ENCODE measurements at regions not wholly inside any gene's neighbourhood (a gene's known extent, or its start where the extent isn't known, plus 50 kb on each side); places are given as distances from the start of the nearest gene placed in this dataset.
"Not testable (repeated sequence)": the region's sequence is repeated elsewhere in the genome, so short reads cannot be mapped to it uniquely, and the experiment has no call there.

GRCh38 chr6:81562169-81562568 lies 190.3 kb downstream of the TENT5A start:
- Mint-ChIP-seq H3K4me1 (ENCODE audit: low read depth) (no peaks in the 10 kb centered on the region), H3K27me3 (no peaks in the 10 kb centered on the region), H3K4me3 (no peak overlapping the region), H3K9me3 (no peaks in the 10 kb centered on the region), H3K27ac (no peak overlapping the region), H3K36me3 (ENCODE audit: low read depth) (no peaks in the 10 kb centered on the region)
- no peak for DNase-seq

- H3K4me3 Mint-ChIP-seq, result no peak overlapping the region
- H3K36me3 Mint-ChIP-seq (ENCODE audit: low read depth), result no peaks in the 10 kb centered on the region
- no peaks in the 10 kb centered on the region for H3K4me1 Mint-ChIP-seq (ENCODE audit: low read depth)
- H3K27ac Mint-ChIP-seq, result no peak overlapping the region
- no peaks in the 10 kb centered on the region for H3K9me3 Mint-ChIP-seq
- H3K27me3 Mint-ChIP-seq, result no peaks in the 10 kb centered on the region
- no peak for DNase-seq
Observed at GRCh38 chr6:81561731-81562130, 190.8 kb downstream of the TENT5A start.

GRCh38 chr6:81561071-81561564 lies 191.4 kb downstream of the TENT5A start:
- DNase-seq, result no peak
- Mint-ChIP-seq H3K4me1 (ENCODE audit: low read depth) (no peaks in the 10 kb centered on the region), H3K36me3 (ENCODE audit: low read depth) (no peaks in the 10 kb centered on the region), H3K9me3 (no peaks in the 10 kb centered on the region), H3K4me3 (no peak overlapping the region), H3K27ac (no peak overlapping the region), H3K27me3 (no peaks in the 10 kb centered on the region)

GRCh38 chr6:81557811-81558210 lies 194.7 kb downstream of the TENT5A start:
- H3K36me3 Mint-ChIP-seq (ENCODE audit: low read depth), result no peaks in the 10 kb centered on the region
- H3K9me3 Mint-ChIP-seq, result peaks cover 3% of the 10 kb centered on the region
- no peak overlapping the region for H3K27ac Mint-ChIP-seq
- H3K4me3 Mint-ChIP-seq, result no peak overlapping the region
- no peaks in the 10 kb centered on the region for H3K4me1 Mint-ChIP-seq (ENCODE audit: low read depth)
- DNase-seq, result no peak
- H3K27me3 Mint-ChIP-seq, result no peaks in the 10 kb centered on the region

- Mint-ChIP-seq H3K27ac (no peak overlapping the region), H3K9me3 (peaks cover 6% of the 10 kb centered on the region), H3K27me3 (no peaks in the 10 kb centered on the region), H3K4me1 (ENCODE audit: low read depth) (no peaks in the 10 kb centered on the region), H3K36me3 (ENCODE audit: low read depth) (no peaks in the 10 kb centered on the region), H3K4me3 (no peak overlapping the region)
- DNase-seq, result no peak
Observed at GRCh38 chr6:81556551-81556950, 195.9 kb downstream of the TENT5A start.

GRCh38 chr6:81553216-81553615 lies 199.3 kb downstream of the TENT5A start:
- peaks cover 13% of the 10 kb centered on the region for H3K9me3 Mint-ChIP-seq

GRCh38 chr6:81552644-81553043 lies 199.8 kb downstream of the TENT5A start:
- H3K27ac Mint-ChIP-seq, result no peak overlapping the region
- H3K27me3 Mint-ChIP-seq, result no peaks in the 10 kb centered on the region
- DNase-seq, result no peak
- no peaks in the 10 kb centered on the region for H3K4me1 Mint-ChIP-seq (ENCODE audit: low read depth)
- no peak overlapping the region for H3K4me3 Mint-ChIP-seq
- H3K9me3 Mint-ChIP-seq, result peaks cover 13% of the 10 kb centered on the region
- no peaks in the 10 kb centered on the region for H3K36me3 Mint-ChIP-seq (ENCODE audit: low read depth)

More at GRCh38 chr6:81553216-81553615, 199.3 kb downstream of the TENT5A start:
- Mint-ChIP-seq H3K4me1 (ENCODE audit: low read depth) (no peaks in the 10 kb centered on the region), H3K4me3 (no peak overlapping the region), H3K36me3 (ENCODE audit: low read depth) (no peaks in the 10 kb centered on the region), H3K27me3 (no peaks in the 10 kb centered on the region), H3K27ac (no peak overlapping the region)
- DNase-seq, result no peak

- Mint-ChIP-seq H3K36me3 (ENCODE audit: low read depth) (no peaks in the 10 kb centered on the region), H3K4me1 (ENCODE audit: low read depth) (no peaks in the 10 kb centered on the region), H3K27ac (no peak overlapping the region), H3K9me3 (peaks cover 15% of the 10 kb centered on the region), H3K27me3 (no peaks in the 10 kb centered on the region), H3K4me3 (no peak overlapping the region)
- DNase-seq, result no peak
Observed at GRCh38 chr6:81547149-81547548, 205.3 kb downstream of the TENT5A start.

- Mint-ChIP-seq H3K27ac (no peak overlapping the region), H3K9me3 (peaks cover 13% of the 10 kb centered on the region), H3K4me3 (no peak overlapping the region), H3K36me3 (ENCODE audit: low read depth) (no peaks in the 10 kb centered on the region), H3K4me1 (ENCODE audit: low read depth) (no peaks in the 10 kb centered on the region), H3K27me3 (no peaks in the 10 kb centered on the region)
- no peak for DNase-seq
Observed at GRCh38 chr6:81534934-81535465, 217.5 kb downstream of the TENT5A start.

- H3K9me3 Mint-ChIP-seq, result peaks cover 10% of the 10 kb centered on the region
- H3K4me1 Mint-ChIP-seq (ENCODE audit: low read depth), result no peaks in the 10 kb centered on the region
- no peaks in the 10 kb centered on the region for H3K27me3 Mint-ChIP-seq
- H3K36me3 Mint-ChIP-seq (ENCODE audit: low read depth), result no peaks in the 10 kb centered on the region
- no peak overlapping the region for H3K27ac Mint-ChIP-seq
- no peak for DNase-seq
- H3K4me3 Mint-ChIP-seq, result no peak overlapping the region
Observed at GRCh38 chr6:81531869-81532561, 220.5 kb downstream of the TENT5A start.

GRCh38 chr6:81517455-81517854 lies 235.0 kb downstream of the TENT5A start:
- H3K27ac Mint-ChIP-seq, result no peak overlapping the region
- no peaks in the 10 kb centered on the region for H3K36me3 Mint-ChIP-seq (ENCODE audit: low read depth)
- H3K9me3 Mint-ChIP-seq, result peaks cover 9% of the 10 kb centered on the region
- no peaks in the 10 kb centered on the region for H3K27me3 Mint-ChIP-seq
- H3K4me3 Mint-ChIP-seq, result no peak overlapping the region
- no peak for DNase-seq
- no peaks in the 10 kb centered on the region for H3K4me1 Mint-ChIP-seq (ENCODE audit: low read depth)

- H3K4me1 Mint-ChIP-seq (ENCODE audit: low read depth), result no peaks in the 10 kb centered on the region
- H3K27ac Mint-ChIP-seq, result no peak overlapping the region
- peaks cover 10% of the 10 kb centered on the region for H3K9me3 Mint-ChIP-seq
- H3K4me3 Mint-ChIP-seq, result no peak overlapping the region
- no peak for DNase-seq
- no peaks in the 10 kb centered on the region for H3K27me3 Mint-ChIP-seq
- H3K36me3 Mint-ChIP-seq (ENCODE audit: low read depth), result no peaks in the 10 kb centered on the region
Observed at GRCh38 chr6:81515562-81516453, 236.7 kb downstream of the TENT5A start.

GRCh38 chr6:81514195-81514594 lies 238.3 kb downstream of the TENT5A start:
- not testable (repeated sequence) for H3K27ac Mint-ChIP-seq; DNase-seq; H3K27me3 Mint-ChIP-seq; H3K4me1 Mint-ChIP-seq (ENCODE audit: low read depth); H3K9me3 Mint-ChIP-seq; H3K36me3 Mint-ChIP-seq (ENCODE audit: low read depth); H3K4me3 Mint-ChIP-seq

GRCh38 chr6:81511423-81511822 lies 241.1 kb downstream of the TENT5A start:
- H3K36me3 Mint-ChIP-seq (ENCODE audit: low read depth), result no peaks in the 10 kb centered on the region

GRCh38 chr6:81495999-81496398 lies 256.5 kb downstream of the TENT5A start:
- no peaks in the 10 kb centered on the region for H3K27me3 Mint-ChIP-seq
- H3K27ac Mint-ChIP-seq, result no peak overlapping the region
- H3K36me3 Mint-ChIP-seq (ENCODE audit: low read depth), result no peaks in the 10 kb centered on the region
- no peaks in the 10 kb centered on the region for H3K4me1 Mint-ChIP-seq (ENCODE audit: low read depth)
- no peak for DNase-seq
- H3K4me3 Mint-ChIP-seq, result no peak overlapping the region
- peaks cover 3% of the 10 kb centered on the region for H3K9me3 Mint-ChIP-seq

More at GRCh38 chr6:81511423-81511822, 241.1 kb downstream of the TENT5A start:
- DNase-seq, result no peak
- no peak overlapping the region for H3K4me3 Mint-ChIP-seq
- no peaks in the 10 kb centered on the region for H3K27me3 Mint-ChIP-seq
- no peaks in the 10 kb centered on the region for H3K4me1 Mint-ChIP-seq (ENCODE audit: low read depth)
- peaks cover 8% of the 10 kb centered on the region for H3K9me3 Mint-ChIP-seq
- H3K27ac Mint-ChIP-seq, result no peak overlapping the region

Data from activated T-cell treated with anti-CD3 and anti-CD28 coated beads, Interleukin-2, amount 50 U/mL, for 24 hours (primary cell).